Astrocyte (in vitro differentiated cells and primary cell): ENCODE measurements at regions not wholly inside any gene's neighbourhood (a gene's known extent, or its start where the extent isn't known, plus 50 kb on each side); places are given as distances from the start of the nearest gene placed in this dataset.

Experiments
- DNase-seq: peaks from one replicate; pipeline ENCODE4 v3.0.0-alpha.2; 2010; ENCODE audit warnings: low read depth
- FAIRE-seq: peaks from 2 replicates; lab custom pipeline; 2011; peaks lifted over from hg19 to GRCh38; lab: Jason Lieb, UNC
- H2AFZ ChIP-seq: 2 replicates; pipeline ENCODE4 v1.6.0; 2012; ENCODE audit warnings: low read depth, low read length, inconsistent platforms
- H3K27ac ChIP-seq: 2 replicates; pipeline ENCODE4 v1.5.1; 2011; ENCODE audit warnings: low read depth, low read length, inconsistent platforms
- H3K27me3 ChIP-seq: 2 replicates; pipeline ENCODE4 v1.6.0; 2011; ENCODE audit warnings: low read length, inconsistent platforms; ENCODE audit not compliant: insufficient read depth
- H3K36me3 ChIP-seq: 2 replicates; pipeline ENCODE4 v1.5.1; 2011; ENCODE audit warnings: low read length, inconsistent platforms; ENCODE audit not compliant: insufficient read depth
- H3K4me1 ChIP-seq: 2 replicates; pipeline ENCODE4 v1.5.1; 2011; ENCODE audit warnings: low read length, inconsistent platforms; ENCODE audit not compliant: insufficient read depth
- H3K4me2 ChIP-seq: 2 replicates; pipeline ENCODE4 v1.6.0; 2012; ENCODE audit warnings: low read length, inconsistent platforms
- H3K4me3 ChIP-seq: 2 replicates; pipeline ENCODE4 v1.5.1; 2011; ENCODE audit warnings: low read depth, mild to moderate bottlenecking, low read length, inconsistent platforms; ENCODE audit not compliant: insufficient read depth
- H3K79me2 ChIP-seq: 2 replicates; pipeline ENCODE4 v1.6.0; 2012; ENCODE audit warnings: mild to moderate bottlenecking, low read length, inconsistent platforms; ENCODE audit not compliant: insufficient read depth
- H3K9ac ChIP-seq: 2 replicates; pipeline ENCODE4 v1.6.0; 2012; ENCODE audit warnings: mild to moderate bottlenecking, low read length, inconsistent platforms
- H3K9me3 ChIP-seq: 2 replicates; pipeline ENCODE4 v1.5.1; 2012; ENCODE audit warnings: low read depth, mild to moderate bottlenecking, low read length, inconsistent platforms; ENCODE audit not compliant: insufficient read depth
- H4K20me1 ChIP-seq: 2 replicates; pipeline ENCODE4 v1.6.0; 2012; ENCODE audit warnings: low read length, inconsistent platforms; ENCODE audit not compliant: insufficient read depth
- H3K27ac Mint-ChIP-seq: one replicate; pipeline ENCODE4 v1.8.0; 2021; ENCODE audit warnings: mild to moderate bottlenecking, mixed read lengths; ENCODE audit not compliant: unreplicated experiment
- H3K27me3 Mint-ChIP-seq: one replicate; pipeline ENCODE4 v1.8.0; 2021; ENCODE audit warnings: low read depth, mixed read lengths; ENCODE audit not compliant: unreplicated experiment
- H3K36me3 Mint-ChIP-seq: one replicate; pipeline ENCODE4 v1.8.0; 2021; ENCODE audit warnings: low read depth, mixed read lengths; ENCODE audit not compliant: unreplicated experiment
- H3K4me1 Mint-ChIP-seq: one replicate; pipeline ENCODE4 v1.8.0; 2021; ENCODE audit warnings: low read depth, mixed read lengths; ENCODE audit not compliant: unreplicated experiment
- H3K4me3 Mint-ChIP-seq: one replicate; pipeline ENCODE4 v1.8.0; 2021; ENCODE audit warnings: mild to moderate bottlenecking, moderate library complexity, mixed read lengths; ENCODE audit not compliant: unreplicated experiment
- H3K9me3 Mint-ChIP-seq: one replicate; pipeline ENCODE4 v1.8.0; 2021; ENCODE audit warnings: mild to moderate bottlenecking, mixed read lengths; ENCODE audit not compliant: unreplicated experiment
- CTCF ChIP-seq: IDR thresholded peaks from 2 replicates; pipeline ENCODE4 v1.5.1; 2011; ENCODE audit warnings: low read depth, mild to moderate bottlenecking, inconsistent platforms, low read length, moderate library complexity; ENCODE audit not compliant: insufficient read depth
- EZH2 ChIP-seq: IDR thresholded peaks from 2 replicates; pipeline ENCODE4 v1.6.1; 2012; ENCODE audit warnings: mild to moderate bottlenecking, low read length, inconsistent platforms; ENCODE audit not compliant: insufficient read depth

- Mint-ChIP-seq H3K4me1 (no peaks in the 10 kb centered on the region), H3K9me3 (peaks cover 19% of the 10 kb centered on the region), H3K4me3 (no peak overlapping the region), H3K27ac (no peak overlapping the region), H3K27me3 (no peaks in the 10 kb centered on the region), H3K36me3 (no peaks in the 10 kb centered on the region)
- H3K4me3 ChIP-seq: no peak overlapping the region
- H3K79me2 ChIP-seq: no peaks in the 10 kb centered on the region
- no peak overlapping the region for H3K9ac ChIP-seq
- H4K20me1 ChIP-seq: no peaks in the 10 kb centered on the region
- H3K4me2 ChIP-seq: no peak overlapping the region
- no peak for TF ChIP-seq EZH2
- TF ChIP-seq CTCF: no peak
- no peaks in the 10 kb centered on the region for H3K4me1 ChIP-seq
- peaks cover 6% of the 10 kb centered on the region for H3K9me3 ChIP-seq
- no peak overlapping the region for H2AFZ ChIP-seq
- H3K27me3 ChIP-seq: no peaks in the 10 kb centered on the region
- DNase-seq: no peak
- no peak for FAIRE-seq
- no peak overlapping the region for H3K27ac ChIP-seq
- no peaks in the 10 kb centered on the region for H3K36me3 ChIP-seq
Observed at GRCh38 chr10:37680716-37681616, 176.4 kb downstream of the ZNF248 start.

- Histone ChIP-seq H3K4me3 (no peak overlapping the region), H3K27me3 (no peaks in the 10 kb centered on the region), H3K9me3 (peaks cover 6% of the 10 kb centered on the region), H3K27ac (no peak overlapping the region), H2AFZ (no peak overlapping the region), H3K4me1 (no peaks in the 10 kb centered on the region), H3K9ac (no peak overlapping the region), H4K20me1 (no peaks in the 10 kb centered on the region), H3K4me2 (no peak overlapping the region), H3K79me2 (no peaks in the 10 kb centered on the region), H3K36me3 (no peaks in the 10 kb centered on the region)
- Mint-ChIP-seq H3K9me3 (peaks cover 19% of the 10 kb centered on the region), H3K4me1 (no peaks in the 10 kb centered on the region), H3K27me3 (no peaks in the 10 kb centered on the region), H3K27ac (no peak overlapping the region), H3K36me3 (no peaks in the 10 kb centered on the region), H3K4me3 (no peak overlapping the region)
- FAIRE-seq (no peak), DNase-seq (no peak)
- TF ChIP-seq EZH2 (no peak), CTCF (no peak)
Observed at GRCh38 chr10:37680243-37680683, 177.1 kb downstream of the ZNF248 start.

GRCh38 chr10:37679465-37679864, 177.9 kb downstream of the ZNF248 start:
- Mint-ChIP-seq H3K27me3 (no peaks in the 10 kb centered on the region), H3K36me3 (no peaks in the 10 kb centered on the region), H3K4me1 (no peaks in the 10 kb centered on the region), H3K9me3 (peaks cover 18% of the 10 kb centered on the region), H3K27ac (no peak overlapping the region), H3K4me3 (no peak overlapping the region)
- Histone ChIP-seq H3K27ac (no peak overlapping the region), H3K36me3 (no peaks in the 10 kb centered on the region), H3K4me2 (no peak overlapping the region), H3K9ac (no peak overlapping the region), H3K4me1 (no peaks in the 10 kb centered on the region), H4K20me1 (no peaks in the 10 kb centered on the region), H3K4me3 (no peak overlapping the region), H3K27me3 (no peaks in the 10 kb centered on the region), H2AFZ (no peak overlapping the region), H3K9me3 (peaks cover 6% of the 10 kb centered on the region), H3K79me2 (no peaks in the 10 kb centered on the region)
- TF ChIP-seq EZH2 (no peak), CTCF (no peak)
- DNase-seq (no peak), FAIRE-seq (no peak)
